ENCODE measurements at regions not wholly inside any gene's neighbourhood (a gene's known extent, or its start where the extent isn't known, plus 50 kb on each side); places are given as distances from the start of the nearest gene placed in this dataset.

- ATAC-seq (ENCODE audit: poor library complexity) (no peak), DNase-seq (no peak)
- POLR2A ChIA-PET: no interaction called here
- no peak overlapping the region for H3K4me3 ChIP-seq (ENCODE audit: low read length)
- Mint-ChIP-seq H3K27ac (no peak overlapping the region), H3K36me3 (ENCODE audit: low read depth) (no peaks in the 10 kb centered on the region), H3K27me3 (peaks cover 11% of the 10 kb centered on the region), H3K4me1 (ENCODE audit: low read depth) (no peaks in the 10 kb centered on the region), H3K4me3 (no peak overlapping the region), H3K9me3 (no peaks in the 10 kb centered on the region)
- TF ChIP-seq CTCF (IDR thresholded peaks at IDR 0.05): no peak
- no peaks in the 10 kb centered on the region for H3K27me3 ChIP-seq (ENCODE audit: control insufficient read depth in 1 of 2, insufficient read depth in 2 of 2, low read length in 2 of 2)
- no peaks in the 10 kb centered on the region for H3K4me1 ChIP-seq (ENCODE audit: insufficient read depth, low read length)
- no peaks in the 10 kb centered on the region for H3K9me3 ChIP-seq (ENCODE audit: control insufficient read depth in 1 of 2, insufficient read depth in 1 of 2, low read length in 2 of 2)
- H3K36me3 ChIP-seq (ENCODE audit: insufficient read depth, low read length): no peaks in the 10 kb centered on the region
- no peak overlapping the region for H3K27ac ChIP-seq (ENCODE audit: low read depth in 1 of 2, low read length in 2 of 2)
- intact Hi-C loops (cut with DNase I, micrococcal nuclease): no loop called here
- CTCF ChIA-PET: no interaction called here
These were observed 507.4 kb upstream of the PODXL start for GRCh38 chr7:132063800-132064199.

- Histone ChIP-seq H3K4me3 (ENCODE audit: low read length) (no peak overlapping the region), H3K27me3 (ENCODE audit: control insufficient read depth in 1 of 2, insufficient read depth in 2 of 2, low read length in 2 of 2) (no peaks in the 10 kb centered on the region), H3K36me3 (ENCODE audit: insufficient read depth, low read length) (no peaks in the 10 kb centered on the region), H3K27ac (ENCODE audit: low read depth in 1 of 2, low read length in 2 of 2) (no peak overlapping the region), H3K9me3 (ENCODE audit: control insufficient read depth in 1 of 2, insufficient read depth in 1 of 2, low read length in 2 of 2) (peaks cover 0 to 4% of the 10 kb centered on the region in 2 experiments), H3K4me1 (ENCODE audit: insufficient read depth, low read length) (no peaks in the 10 kb centered on the region)
- H3K36me3 Mint-ChIP-seq (ENCODE audit: low read depth): no peaks in the 10 kb centered on the region
- H3K27ac Mint-ChIP-seq: no peak overlapping the region
- ATAC-seq (ENCODE audit: poor library complexity): no peak
- intact Hi-C loops (cut with DNase I, micrococcal nuclease): no loop called here
- H3K4me3 Mint-ChIP-seq: no peak overlapping the region
- peaks cover 6% of the 10 kb centered on the region for H3K27me3 Mint-ChIP-seq
- H3K4me1 Mint-ChIP-seq (ENCODE audit: low read depth): no peaks in the 10 kb centered on the region
- ChIA-PET POLR2A (no interaction called here), CTCF (no interaction called here)
- TF ChIP-seq CTCF (IDR thresholded peaks at IDR 0.05): no peak
- no peaks in the 10 kb centered on the region for H3K9me3 Mint-ChIP-seq
- no peak for DNase-seq
These were observed 505.5 kb upstream of the PODXL start for GRCh38 chr7:132061937-132062336.

- POLR2A ChIA-PET: no interaction called here
These were observed 502.7 kb upstream of the PODXL start for GRCh38 chr7:132059141-132059540.

More at GRCh38 chr7:132059141-132059540, 502.7 kb upstream of the PODXL start:
- no peaks in the 10 kb centered on the region for H3K36me3 Mint-ChIP-seq (ENCODE audit: low read depth)
- CTCF ChIA-PET: no interaction called here
- Histone ChIP-seq H3K9me3 (ENCODE audit: control insufficient read depth in 1 of 2, insufficient read depth in 1 of 2, low read length in 2 of 2) (peaks cover 0 to 12% of the 10 kb centered on the region in 2 experiments), H3K4me1 (ENCODE audit: insufficient read depth, low read length) (no peaks in the 10 kb centered on the region), H3K4me3 (ENCODE audit: low read length) (no peak overlapping the region), H3K27me3 (ENCODE audit: control insufficient read depth in 1 of 2, insufficient read depth in 2 of 2, low read length in 2 of 2) (no peaks in the 10 kb centered on the region), H3K36me3 (ENCODE audit: insufficient read depth, low read length) (no peaks in the 10 kb centered on the region), H3K27ac (ENCODE audit: low read depth in 1 of 2, low read length in 2 of 2) (no peak overlapping the region)
- DNase-seq (no peak), ATAC-seq (ENCODE audit: poor library complexity) (no peak)
- H3K4me1 Mint-ChIP-seq (ENCODE audit: low read depth): no peaks in the 10 kb centered on the region
- H3K9me3 Mint-ChIP-seq: no peaks in the 10 kb centered on the region
- H3K27ac Mint-ChIP-seq: no peak overlapping the region
- peaks cover 11% of the 10 kb centered on the region for H3K27me3 Mint-ChIP-seq
- no peak for TF ChIP-seq CTCF (IDR thresholded peaks at IDR 0.05)
- H3K4me3 Mint-ChIP-seq: no peak overlapping the region
- intact Hi-C loops (cut with DNase I, micrococcal nuclease): no loop called here
